ENCODE measurements at regions not wholly inside any gene's neighbourhood (a gene's known extent, or its start where the extent isn't known, plus 50 kb on each side); places are given as distances from the start of the nearest gene placed in this dataset.
"Not testable (repeated sequence)": the region's sequence is repeated elsewhere in the genome, so short reads cannot be mapped to it uniquely, and the experiment has no call there.

GRCh38 chr19:33866696-33867095, 70.0 kb downstream of the KCTD15 start:
- no peak for DNase-seq (ENCODE audit: low spot score)

GRCh38 chr19:33868076-33868735, 71.5 kb downstream of the KCTD15 start:
- no peak for DNase-seq (ENCODE audit: low spot score)

GRCh38 chr19:33868788-33869412, 72.2 kb downstream of the KCTD15 start:
- DNase-seq (ENCODE audit: low spot score) = no peak

- not testable (repeated sequence) for DNase-seq (ENCODE audit: low spot score)
These were observed 73.7 kb downstream of the KCTD15 start for GRCh38 chr19:33870298-33870932.

- no peak for DNase-seq (ENCODE audit: low spot score)
These were observed 74.9 kb downstream of the KCTD15 start for GRCh38 chr19:33871605-33872004.

DNA sequence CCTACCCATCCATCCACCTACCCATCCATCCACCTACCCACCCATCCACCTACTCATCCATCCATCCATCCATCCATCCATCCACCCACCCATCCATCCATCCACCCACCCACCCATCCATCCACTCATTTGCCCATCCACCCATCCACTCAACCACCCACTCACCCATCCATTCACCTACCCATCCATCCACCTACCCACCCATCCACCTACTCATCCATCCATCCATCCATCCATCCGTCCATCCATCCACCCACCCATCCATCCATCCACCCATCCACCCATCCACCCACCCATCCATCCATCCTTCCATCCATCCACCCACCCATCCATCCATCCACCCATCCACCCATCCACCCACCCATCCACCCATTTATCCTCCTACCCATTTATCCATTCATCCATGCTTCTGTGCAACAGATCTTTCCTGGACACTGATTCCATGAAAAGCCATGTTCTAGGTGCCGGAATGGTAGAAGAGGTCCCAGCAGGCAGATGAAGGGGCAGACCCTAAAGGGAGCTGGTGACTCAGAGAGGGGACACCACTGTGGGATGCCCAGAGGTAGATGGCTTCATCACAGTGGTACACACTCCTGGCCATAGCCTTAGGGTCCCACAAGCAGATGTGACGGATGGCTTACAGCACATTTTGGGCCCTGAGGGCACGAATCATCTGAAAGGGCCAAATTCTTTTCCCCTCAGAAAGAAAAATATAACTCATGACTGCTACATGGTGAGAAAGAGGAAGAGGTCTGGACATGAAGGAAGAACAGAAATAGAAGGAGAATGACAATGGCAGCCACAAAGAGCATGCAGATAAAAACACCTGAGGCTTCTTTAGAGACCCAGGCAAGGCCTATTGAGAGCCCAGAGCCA, 76.0 kb downstream of the KCTD15 start:
- no peak for DNase-seq (ENCODE audit: low spot score)

DNA sequence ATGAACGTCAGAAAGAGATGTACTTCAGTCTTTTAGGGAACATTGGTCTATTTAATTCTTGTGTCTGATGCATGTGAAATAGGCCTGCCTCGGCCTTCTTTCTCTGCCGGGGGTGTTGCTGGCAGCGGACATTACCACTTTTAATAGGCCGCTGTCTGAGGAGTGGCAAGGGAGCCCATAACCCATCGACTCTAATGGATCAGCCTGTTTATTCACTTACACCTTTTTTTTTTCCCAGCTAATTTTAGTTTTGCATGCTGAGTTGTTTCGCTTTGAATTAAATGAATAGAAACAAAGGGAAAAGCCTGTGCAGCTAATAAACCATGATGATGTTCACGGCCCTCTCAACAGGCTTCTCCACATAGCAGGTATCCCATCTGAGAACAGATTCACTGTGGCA, 78.4 kb downstream of the KCTD15 start:
- no peak for DNase-seq (ENCODE audit: low spot score)

DNA sequence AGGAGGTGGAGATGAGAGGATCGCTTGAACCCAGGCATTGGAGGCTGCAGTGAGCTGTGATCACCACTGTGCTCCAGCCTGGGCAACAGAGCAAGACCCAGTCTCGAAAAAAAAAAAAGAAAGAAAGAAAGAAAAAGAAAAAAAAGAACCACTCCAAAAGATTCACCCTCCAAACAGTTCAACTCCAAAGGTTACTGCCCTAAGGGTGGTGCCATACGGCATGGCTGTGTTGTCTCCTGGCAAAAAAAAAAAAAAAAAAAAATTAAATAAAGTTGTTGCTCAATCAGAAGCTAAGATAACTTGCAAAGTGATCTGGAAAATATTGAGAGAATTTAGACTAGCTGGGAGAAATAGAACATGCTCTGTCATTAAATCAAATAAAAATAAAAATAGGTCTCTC, 79.5 kb downstream of the KCTD15 start:
- no peak for DNase-seq (ENCODE audit: low spot score)

- DNase-seq (ENCODE audit: low spot score) = no peak
These were observed 81.4 kb downstream of the KCTD15 start for GRCh38 chr19:33878030-33878544.

DNA sequence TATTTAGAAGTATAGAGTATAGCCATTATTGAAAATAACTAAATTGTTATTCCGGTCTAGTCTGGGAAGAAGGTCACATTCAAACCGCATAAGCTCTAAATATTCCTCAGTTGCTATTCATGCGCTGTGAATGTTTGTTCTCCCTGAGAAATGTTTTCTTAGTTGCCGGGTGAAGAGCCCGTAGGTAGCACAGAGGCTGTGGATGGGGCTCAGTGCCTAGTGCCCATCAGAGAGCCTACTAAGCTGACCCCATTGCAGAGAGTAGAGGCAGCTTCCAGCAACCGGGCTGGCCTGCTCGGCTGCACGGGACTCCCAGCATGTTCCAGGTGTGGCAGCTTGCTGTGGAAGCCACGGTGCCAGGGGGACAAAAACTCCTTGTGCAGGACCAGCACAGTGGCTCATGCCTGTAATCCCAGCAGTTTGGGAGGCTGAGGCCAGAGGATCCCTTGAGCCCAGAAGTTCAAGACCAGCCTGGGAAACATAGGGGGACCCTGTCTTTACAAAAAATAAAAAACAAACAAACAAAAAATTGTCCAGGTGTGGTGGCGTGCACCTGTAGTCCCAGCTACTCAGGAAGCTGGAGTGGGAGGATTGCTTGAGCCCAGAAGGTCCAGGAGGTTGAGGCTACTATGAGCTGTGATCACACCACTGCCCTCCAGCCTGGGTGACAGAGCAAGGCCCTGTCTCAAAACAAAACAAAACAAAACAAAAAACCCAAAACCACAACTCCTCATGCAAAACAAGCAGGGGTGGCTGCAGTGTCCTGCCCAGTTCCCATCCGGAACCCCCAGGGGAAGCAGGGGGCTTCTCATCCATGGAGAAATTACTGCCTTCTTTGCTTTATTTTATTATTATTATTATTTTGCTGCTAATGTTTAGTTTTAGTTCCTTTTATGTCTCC, 82.5 kb downstream of the KCTD15 start:
- DNase-seq (ENCODE audit: low spot score) = no peak

DNA sequence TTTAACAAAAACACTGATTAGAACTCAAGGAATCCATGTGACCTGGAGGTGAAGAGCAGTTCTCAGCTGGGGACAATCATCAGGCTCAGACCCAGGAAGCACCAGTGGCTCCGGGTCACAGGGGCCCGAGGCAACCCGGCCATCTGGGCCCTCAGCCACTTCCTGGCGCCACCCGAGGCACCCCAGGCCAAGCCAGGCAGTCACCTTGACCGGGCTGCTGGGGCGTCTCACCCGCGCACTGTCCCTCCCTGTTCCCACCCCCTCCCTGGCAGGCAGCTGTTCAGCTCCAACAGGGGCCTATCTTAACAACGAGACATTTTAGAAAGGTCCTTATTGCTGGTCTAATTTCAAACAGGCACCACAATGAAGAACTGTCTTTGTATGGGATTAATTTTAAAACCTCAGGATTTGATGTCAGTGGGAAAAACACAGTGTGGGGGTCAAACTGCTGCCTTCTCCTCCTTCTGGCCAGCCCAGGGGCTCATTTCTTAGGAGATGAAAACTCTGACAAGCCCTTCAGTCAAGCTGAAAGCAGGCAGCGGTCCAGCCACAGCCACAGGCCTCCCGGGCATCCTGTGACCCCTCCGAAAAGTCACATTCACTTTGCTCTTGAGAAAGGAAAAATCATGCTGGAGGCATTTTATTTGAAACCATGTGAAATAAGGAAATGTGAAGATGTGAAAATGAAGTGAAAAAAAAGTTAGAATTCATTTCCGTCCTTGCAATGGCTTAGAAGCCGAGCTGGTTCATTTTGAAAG, 83.3 kb downstream of the KCTD15 start:
- DNase-seq (ENCODE audit: low spot score) = no peak

GRCh38 chr19:33883859-33884519, 87.3 kb downstream of the KCTD15 start:
- DNase-seq (ENCODE audit: low spot score) = no peak

- no peak for DNase-seq (ENCODE audit: low spot score)
These were observed 88.6 kb downstream of the KCTD15 start for GRCh38 chr19:33885236-33885635.

- DNase-seq (ENCODE audit: low spot score) = no peak
These were observed 91.2 kb downstream of the KCTD15 start for GRCh38 chr19:33887891-33888290.

DNA sequence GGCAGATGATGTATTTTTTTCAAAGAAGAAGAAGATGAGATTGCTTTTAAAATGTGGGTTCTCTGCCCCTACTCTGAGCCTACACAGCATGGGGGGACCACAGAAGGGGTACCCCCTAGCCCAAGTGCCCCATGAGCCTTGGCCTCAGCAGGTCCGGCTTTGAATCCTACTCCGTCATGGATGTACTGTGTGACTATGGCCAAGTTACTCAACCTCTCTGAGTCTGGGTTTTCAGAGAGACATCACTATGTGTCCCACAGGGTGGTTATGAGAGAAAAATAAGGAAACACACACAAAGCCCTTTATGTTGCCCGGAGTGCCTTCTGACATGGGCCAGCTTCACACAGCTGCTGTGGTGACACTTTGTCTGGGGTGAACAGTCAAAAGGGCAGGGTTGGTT, 92.0 kb downstream of the KCTD15 start:
- DNase-seq (ENCODE audit: low spot score) = no peak

DNA sequence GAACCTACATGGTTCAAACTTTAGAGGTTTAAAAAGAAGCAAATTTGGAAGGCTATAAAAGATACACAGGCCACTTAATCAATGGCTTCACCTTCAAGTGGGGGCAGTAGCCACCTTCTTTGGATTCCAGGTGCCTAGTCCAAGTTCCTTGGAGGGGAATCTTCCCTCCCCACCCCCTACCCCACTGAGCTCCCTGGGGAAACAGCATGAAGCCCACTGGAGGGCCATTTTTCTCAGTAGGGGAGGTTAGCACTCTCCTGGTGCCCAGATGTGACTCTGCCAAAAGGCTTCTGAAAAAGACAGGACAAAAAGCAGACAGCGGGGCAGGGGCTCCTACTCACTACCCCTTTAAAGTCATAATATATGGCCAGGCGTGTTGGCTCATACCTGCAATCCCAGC, 93.9 kb downstream of the KCTD15 start:
- no peak for DNase-seq (ENCODE audit: low spot score)

GRCh38 chr19:33891773-33892172, 95.1 kb downstream of the KCTD15 start:
- no peak for DNase-seq (ENCODE audit: low spot score)

DNA sequence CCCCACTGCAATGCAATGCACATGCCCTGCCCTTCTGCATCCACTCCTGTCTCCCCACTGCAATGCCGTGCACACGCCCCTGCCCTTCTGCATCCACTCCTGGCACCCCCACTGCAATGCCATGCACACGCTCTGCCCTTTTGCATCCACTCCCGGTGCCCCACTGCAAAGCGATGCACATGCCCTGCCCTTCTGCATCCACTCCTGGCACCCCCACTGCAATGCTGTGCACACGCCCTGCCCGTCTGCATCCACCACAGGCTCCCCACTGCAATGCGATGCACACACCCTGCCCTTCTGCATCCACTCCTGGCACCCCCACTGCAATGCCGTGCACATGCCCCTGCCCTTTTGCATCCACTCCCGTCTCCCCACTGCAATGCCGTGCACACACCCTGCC, 98.1 kb downstream of the KCTD15 start:
- DNase-seq (ENCODE audit: low spot score) = no peak

DNA sequence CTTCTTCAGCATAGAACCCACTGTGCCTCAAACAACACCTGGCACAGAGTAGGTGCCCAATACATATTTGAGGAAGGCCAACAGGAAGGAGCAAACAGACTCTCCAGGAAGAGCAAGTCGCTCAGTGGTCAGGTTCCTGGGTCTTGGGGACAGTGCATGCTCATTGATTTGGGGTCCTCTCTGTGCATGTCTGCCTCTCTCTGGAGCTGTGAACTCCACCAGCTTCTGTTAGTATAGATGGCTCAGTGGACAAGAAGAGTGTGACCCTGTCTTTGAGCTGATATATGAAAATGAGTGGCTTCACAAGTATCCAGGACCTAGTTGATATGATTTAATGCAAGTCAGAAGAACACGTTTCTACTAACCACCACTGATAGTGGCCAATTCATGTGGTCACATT, 98.7 kb downstream of the KCTD15 start:
- DNase-seq (ENCODE audit: low spot score) = no peak

- no peak for DNase-seq (ENCODE audit: low spot score)
These were observed 101.5 kb downstream of the KCTD15 start for GRCh38 chr19:33898062-33898677.
